ENCODE measurements at regions not wholly inside any gene's neighbourhood (a gene's known extent, or its start where the extent isn't known, plus 50 kb on each side); places are given as distances from the start of the nearest gene placed in this dataset.
"Not testable (repeated sequence)": the region's sequence is repeated elsewhere in the genome, so short reads cannot be mapped to it uniquely, and the experiment has no call there.

- no peak for DNase-seq (ENCODE audit: low spot score)
- no peaks in the 10 kb centered on the region for H3K4me1 Mint-ChIP-seq (ENCODE audit: low read depth)
- H3K36me3 Mint-ChIP-seq (ENCODE audit: low read depth): no peaks in the 10 kb centered on the region
- no peak overlapping the region for H3K4me3 Mint-ChIP-seq (ENCODE audit: unreplicated experiment)
- no peak overlapping the region for H3K27ac Mint-ChIP-seq (ENCODE audit: unreplicated experiment)
- TF ChIP-seq, protein P1, sequence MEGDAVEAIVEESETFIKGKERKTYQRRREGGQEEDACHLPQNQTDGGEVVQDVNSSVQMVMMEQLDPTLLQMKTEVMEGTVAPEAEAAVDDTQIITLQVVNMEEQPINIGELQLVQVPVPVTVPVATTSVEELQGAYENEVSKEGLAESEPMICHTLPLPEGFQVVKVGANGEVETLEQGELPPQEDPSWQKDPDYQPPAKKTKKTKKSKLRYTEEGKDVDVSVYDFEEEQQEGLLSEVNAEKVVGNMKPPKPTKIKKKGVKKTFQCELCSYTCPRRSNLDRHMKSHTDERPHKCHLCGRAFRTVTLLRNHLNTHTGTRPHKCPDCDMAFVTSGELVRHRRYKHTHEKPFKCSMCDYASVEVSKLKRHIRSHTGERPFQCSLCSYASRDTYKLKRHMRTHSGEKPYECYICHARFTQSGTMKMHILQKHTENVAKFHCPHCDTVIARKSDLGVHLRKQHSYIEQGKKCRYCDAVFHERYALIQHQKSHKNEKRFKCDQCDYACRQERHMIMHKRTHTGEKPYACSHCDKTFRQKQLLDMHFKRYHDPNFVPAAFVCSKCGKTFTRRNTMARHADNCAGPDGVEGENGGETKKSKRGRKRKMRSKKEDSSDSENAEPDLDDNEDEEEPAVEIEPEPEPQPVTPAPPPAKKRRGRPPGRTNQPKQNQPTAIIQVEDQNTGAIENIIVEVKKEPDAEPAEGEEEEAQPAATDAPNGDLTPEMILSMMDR (IDR thresholded peaks at IDR 0.05): no peak
- H3K27me3 Mint-ChIP-seq (ENCODE audit: low read depth): peaks cover 51% of the 10 kb centered on the region
- no peaks in the 10 kb centered on the region for H3K9me3 Mint-ChIP-seq (ENCODE audit: low read depth)
Observed at GRCh38 chr6:167404385-167405049, 79.6 kb downstream of the TTLL2 start.

DNA sequence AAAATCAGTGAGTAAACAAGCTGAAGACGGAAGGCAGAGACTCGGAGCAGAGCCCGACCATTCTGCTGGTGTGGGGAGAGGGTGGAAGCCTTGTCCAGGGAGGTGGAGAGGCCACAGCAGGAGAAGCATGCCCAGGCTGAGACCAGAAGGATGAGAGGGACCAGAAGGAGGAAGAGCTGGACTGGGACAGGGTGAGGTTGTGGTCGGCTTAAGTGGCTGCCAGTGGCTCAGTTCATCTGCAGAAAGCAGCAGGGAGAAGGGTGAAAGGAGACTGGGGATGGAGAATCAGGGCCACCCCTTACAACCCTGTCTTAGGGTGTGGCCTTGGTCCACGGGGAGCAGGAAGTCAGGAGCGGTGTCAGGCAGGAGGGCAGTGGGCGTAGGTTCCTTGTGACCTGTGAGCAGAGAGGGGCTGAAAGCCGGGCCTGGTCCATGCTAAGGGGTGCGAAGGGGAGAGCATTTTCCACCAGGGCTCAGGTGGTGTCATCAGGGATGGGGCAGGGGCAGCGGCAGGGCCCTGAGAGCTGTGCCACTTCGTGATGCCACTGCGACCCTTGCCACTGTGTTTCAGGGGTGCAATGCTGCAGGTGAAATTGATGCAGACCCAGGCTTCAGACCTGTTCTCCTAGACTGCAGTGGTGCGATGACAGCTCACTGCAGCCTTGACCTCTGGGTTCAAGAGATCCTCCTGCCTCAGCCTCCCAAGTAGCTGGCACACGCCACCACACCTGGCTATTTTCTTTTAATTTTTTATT is 81.1 kb downstream of the TTLL2 start:
- Mint-ChIP-seq H3K4me1 (ENCODE audit: low read depth) (no peaks in the 10 kb centered on the region), H3K27me3 (ENCODE audit: low read depth) (peaks cover 49% of the 10 kb centered on the region), H3K36me3 (ENCODE audit: low read depth) (no peaks in the 10 kb centered on the region), H3K27ac (ENCODE audit: unreplicated experiment) (no peak overlapping the region), H3K9me3 (ENCODE audit: low read depth) (no peaks in the 10 kb centered on the region), H3K4me3 (ENCODE audit: unreplicated experiment) (no peak overlapping the region)
- TF ChIP-seq, protein P1 (IDR thresholded peaks at IDR 0.05): no peak
- no peak for DNase-seq (ENCODE audit: low spot score)

GRCh38 chr6:167406533-167407238 is 81.8 kb downstream of the TTLL2 start:
- not testable (repeated sequence) for H3K27ac Mint-ChIP-seq (ENCODE audit: unreplicated experiment); H3K4me3 Mint-ChIP-seq (ENCODE audit: unreplicated experiment); H3K9me3 Mint-ChIP-seq (ENCODE audit: low read depth); H3K4me1 Mint-ChIP-seq (ENCODE audit: low read depth); DNase-seq (ENCODE audit: low spot score); H3K36me3 Mint-ChIP-seq (ENCODE audit: low read depth)
- peaks cover 51% of the 10 kb centered on the region for H3K27me3 Mint-ChIP-seq (ENCODE audit: low read depth)

DNA sequence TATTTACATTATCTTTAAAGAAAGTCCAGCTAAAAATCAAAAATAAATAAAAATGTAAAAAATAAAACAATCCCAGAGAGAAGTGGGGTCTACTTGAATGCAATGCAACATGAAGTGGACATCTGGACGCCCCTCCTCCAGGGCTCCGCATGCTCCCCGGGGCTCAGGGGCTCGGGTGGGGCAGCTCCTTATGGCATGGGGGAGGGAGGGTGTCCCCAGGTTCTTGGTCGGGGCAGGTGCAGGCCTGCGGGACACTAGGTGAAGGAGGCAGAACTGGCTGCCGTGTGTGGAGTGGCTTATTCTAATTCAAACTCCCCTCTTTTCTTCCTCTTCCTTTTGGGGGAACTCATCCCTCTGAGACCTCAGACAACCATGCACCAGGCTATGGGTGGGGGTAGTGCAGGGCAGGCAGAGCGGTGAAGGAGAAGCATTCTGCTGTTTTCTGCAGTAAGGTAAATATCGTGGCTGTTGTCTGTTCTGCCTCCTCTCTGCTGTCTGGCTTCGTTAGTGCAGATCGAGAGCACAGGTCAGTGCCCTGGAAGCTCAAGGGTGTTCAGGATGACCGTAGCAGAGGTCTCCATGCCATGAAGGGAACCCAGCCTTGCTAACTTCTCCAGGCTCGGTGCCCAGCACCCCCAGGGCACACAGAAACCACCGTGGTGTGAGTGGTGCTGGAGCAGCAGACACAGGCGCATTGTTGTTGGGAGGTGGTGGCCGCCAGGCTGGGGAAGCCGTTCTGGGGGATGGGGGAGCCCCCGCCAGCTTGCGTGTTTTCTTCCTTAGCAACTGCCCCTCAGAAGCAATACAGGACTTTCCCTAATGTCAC is 82.6 kb downstream of the TTLL2 start:
- H3K27me3 Mint-ChIP-seq (ENCODE audit: low read depth): peaks cover 52% of the 10 kb centered on the region
- no peak overlapping the region for H3K27ac Mint-ChIP-seq (ENCODE audit: unreplicated experiment)
- H3K9me3 Mint-ChIP-seq (ENCODE audit: low read depth): no peaks in the 10 kb centered on the region
- no peak overlapping the region for H3K4me3 Mint-ChIP-seq (ENCODE audit: unreplicated experiment)
- H3K4me1 Mint-ChIP-seq (ENCODE audit: low read depth): no peaks in the 10 kb centered on the region
- TF ChIP-seq, protein P1 (IDR thresholded peaks at IDR 0.05): no peak
- no peak for DNase-seq (ENCODE audit: low spot score)
- H3K36me3 Mint-ChIP-seq (ENCODE audit: low read depth): no peaks in the 10 kb centered on the region

GRCh38 chr6:167408235-167408869 is 83.5 kb downstream of the TTLL2 start:
- Mint-ChIP-seq H3K27ac (ENCODE audit: unreplicated experiment) (no peak overlapping the region), H3K36me3 (ENCODE audit: low read depth) (no peaks in the 10 kb centered on the region), H3K9me3 (ENCODE audit: low read depth) (no peaks in the 10 kb centered on the region)

More at GRCh38 chr6:167408235-167408869, 83.5 kb downstream of the TTLL2 start:
- TF ChIP-seq, protein P1 (IDR thresholded peaks at IDR 0.05): no peak
- Mint-ChIP-seq H3K27me3 (ENCODE audit: low read depth) (peaks cover 58% of the 10 kb centered on the region), H3K4me3 (ENCODE audit: unreplicated experiment) (no peak overlapping the region), H3K4me1 (ENCODE audit: low read depth) (no peaks in the 10 kb centered on the region)
- no peak for DNase-seq (ENCODE audit: low spot score)

Data from chondrocyte (in vitro differentiated cells).